ENCODE measurements at regions not wholly inside any gene's neighbourhood (a gene's known extent, or its start where the extent isn't known, plus 50 kb on each side); places are given as distances from the start of the nearest gene placed in this dataset.

DNA sequence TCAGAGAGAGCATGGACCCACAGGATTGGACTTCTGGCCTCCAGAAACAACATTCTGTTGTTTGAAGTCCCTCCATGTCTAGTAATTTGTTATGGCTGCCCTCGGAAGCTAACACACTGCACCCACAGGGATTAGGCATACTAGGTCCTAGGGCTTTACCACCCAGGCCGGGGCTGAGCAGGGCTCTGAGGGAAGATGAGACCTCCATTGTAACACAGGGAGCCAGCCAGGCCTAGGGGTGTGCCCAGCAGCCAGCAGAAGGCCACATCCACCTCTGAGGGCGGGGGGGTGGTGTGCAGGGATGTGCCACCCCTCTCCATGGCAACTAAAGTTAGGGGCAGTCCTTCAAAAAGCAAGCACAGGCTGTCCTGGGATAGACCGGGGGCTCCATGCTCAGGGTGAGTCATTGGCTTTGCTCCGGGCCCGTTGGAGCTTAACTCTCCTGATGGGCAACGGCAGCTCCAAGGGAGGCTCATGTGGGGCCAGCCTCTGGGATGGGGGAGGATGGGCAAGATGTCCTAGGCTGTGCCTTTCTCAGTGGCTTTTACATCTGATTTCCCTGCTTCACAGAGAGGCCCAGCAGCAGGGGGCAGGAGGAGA is 96.6 kb upstream of the GPR26 start:
- no peak overlapping the region for H3T11ph ChIP-seq (ENCODE audit: low read length)
- H3K9ac ChIP-seq (ENCODE audit: extremely low read depth, insufficient read length, low read length), result no peak overlapping the region
- H3K23me2 ChIP-seq (ENCODE audit: insufficient read length, low read depth, low read length, poor library complexity, severe bottlenecking), result no peaks in the 10 kb centered on the region
- H3K14ac ChIP-seq (ENCODE audit: insufficient read depth, low read length), result no peak overlapping the region
- no peak overlapping the region for H3K4ac ChIP-seq (ENCODE audit: low read depth, low read length)
- no peaks in the 10 kb centered on the region for H3K79me1 ChIP-seq (ENCODE audit: insufficient read depth, low read depth, low read length, poor library complexity, severe bottlenecking)
- no peaks in the 10 kb centered on the region for H4K20me1 ChIP-seq (ENCODE audit: control insufficient read depth, insufficient read depth, insufficient read length)
- H3K23ac ChIP-seq (ENCODE audit: insufficient read length, low read depth, low read length), result no peak overlapping the region
- no peaks in the 10 kb centered on the region for H3K79me2 ChIP-seq (ENCODE audit: insufficient read depth, low read length)
- no peak overlapping the region for H2BK12ac ChIP-seq (ENCODE audit: insufficient read length, low read depth, low read length)
- no peak overlapping the region for H2AFZ ChIP-seq (ENCODE audit: low read length)
- Mint-ChIP-seq H3K4me1 (peaks cover 14 to 25% of the 10 kb centered on the region in 2 experiments), H3K27me3 (ENCODE audit: low read depth) (peaks cover 22% of the 10 kb centered on the region), H3K4me3 (no peak overlapping the region), H3K9me3 (no peaks in the 10 kb centered on the region), H3K36me3 (ENCODE audit: insufficient read depth in 1 of 3, low read depth in 3 of 3) (no peaks in the 10 kb centered on the region; a peak in 1 of 7 replicates), H3K27ac (no peak overlapping the region)
- H2AK5ac ChIP-seq (ENCODE audit: insufficient read length, low read length), result no peak overlapping the region
- H3K27ac ChIP-seq (ENCODE audit: insufficient read length, low read depth, low read length), result no peak overlapping the region
- H4K8ac ChIP-seq (replicated peaks; ENCODE audit: insufficient read length, low read depth, low read length), result no peak overlapping the region
- H3K27me3 ChIP-seq (ENCODE audit: insufficient read depth, low read length), result peaks cover 2% of the 10 kb centered on the region; the same call in 1 of the 2 replicates
- no peak overlapping the region for H3K18ac ChIP-seq (ENCODE audit: insufficient read length, low read depth, low read length)
- H2BK15ac ChIP-seq (ENCODE audit: low read depth, low read length), result no peak overlapping the region
- H3K4me2 ChIP-seq (ENCODE audit: insufficient read depth, insufficient read length, low read length), result no peak overlapping the region
- H2BK20ac ChIP-seq (ENCODE audit: low read depth, low read length, poor library complexity, severe bottlenecking), result no peak overlapping the region
- H2BK5ac ChIP-seq (ENCODE audit: insufficient read length, low read length), result no peak overlapping the region
- WGBS (ENCODE audit: extremely low coverage, insufficient read length, low lambda C conversion rate), result no CpG with 5 or more reads among the region's 7 CpGs
- H2BK120ac ChIP-seq (ENCODE audit: low read depth, low read length, poor library complexity, severe bottlenecking), result no peak overlapping the region
- H4K91ac ChIP-seq (ENCODE audit: insufficient read length, low read depth, low read length), result no peak overlapping the region
- H3K4me1 ChIP-seq (ENCODE audit: insufficient read depth, low read length), result no peaks in the 10 kb centered on the region
- H4K5ac ChIP-seq (ENCODE audit: insufficient read length, low read depth, low read length), result no peak overlapping the region
- no peak for DNase-seq
- H3K56ac ChIP-seq (ENCODE audit: insufficient read length, low read depth, low read length), result no peak overlapping the region
- no peaks in the 10 kb centered on the region for H3K9me3 ChIP-seq (ENCODE audit: control insufficient read depth, low read depth, low read length)
- TF ChIP-seq CTCF (conservative IDR thresholded peaks at IDR 0.05), result no peak

Data from H9 (cell line).